ENCODE measurements at regions not wholly inside any gene's neighbourhood (a gene's known extent, or its start where the extent isn't known, plus 50 kb on each side); places are given as distances from the start of the nearest gene placed in this dataset.

DNA sequence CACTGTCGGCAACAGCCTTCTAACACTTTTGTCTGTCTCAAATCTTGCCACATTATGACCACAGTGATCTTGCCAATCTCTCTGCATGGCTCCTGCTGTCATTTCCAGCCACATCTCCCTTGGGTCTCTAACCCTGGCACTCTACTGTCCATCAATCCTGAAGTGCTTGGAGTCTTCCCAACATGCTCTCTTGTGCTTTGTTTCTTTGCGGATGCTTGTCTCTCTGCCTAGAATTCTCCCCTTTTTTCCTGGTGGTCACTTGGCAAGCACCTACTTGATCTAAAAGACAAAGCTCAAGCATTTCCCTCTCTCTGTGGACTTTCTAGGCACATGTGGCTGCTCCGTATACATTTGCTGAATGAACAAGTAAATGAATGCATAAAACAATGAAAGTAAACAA lies 290.7 kb upstream of the MAP3K7 start:
- H3K4me1 Mint-ChIP-seq, result peaks cover 26% of the 10 kb centered on the region
- H3K27ac Mint-ChIP-seq, result peak overlapping the region in 1 of 3 experiments; percentile 1
- H3K36me3 Mint-ChIP-seq (ENCODE audit: low read depth), result peaks cover 17% of the 10 kb centered on the region
- peaks cover 4% of the 10 kb centered on the region for H3K27me3 Mint-ChIP-seq (ENCODE audit: low read depth)
- peaks cover 35% of the 10 kb centered on the region for H3K9me3 Mint-ChIP-seq
- TF ChIP-seq, protein P1, sequence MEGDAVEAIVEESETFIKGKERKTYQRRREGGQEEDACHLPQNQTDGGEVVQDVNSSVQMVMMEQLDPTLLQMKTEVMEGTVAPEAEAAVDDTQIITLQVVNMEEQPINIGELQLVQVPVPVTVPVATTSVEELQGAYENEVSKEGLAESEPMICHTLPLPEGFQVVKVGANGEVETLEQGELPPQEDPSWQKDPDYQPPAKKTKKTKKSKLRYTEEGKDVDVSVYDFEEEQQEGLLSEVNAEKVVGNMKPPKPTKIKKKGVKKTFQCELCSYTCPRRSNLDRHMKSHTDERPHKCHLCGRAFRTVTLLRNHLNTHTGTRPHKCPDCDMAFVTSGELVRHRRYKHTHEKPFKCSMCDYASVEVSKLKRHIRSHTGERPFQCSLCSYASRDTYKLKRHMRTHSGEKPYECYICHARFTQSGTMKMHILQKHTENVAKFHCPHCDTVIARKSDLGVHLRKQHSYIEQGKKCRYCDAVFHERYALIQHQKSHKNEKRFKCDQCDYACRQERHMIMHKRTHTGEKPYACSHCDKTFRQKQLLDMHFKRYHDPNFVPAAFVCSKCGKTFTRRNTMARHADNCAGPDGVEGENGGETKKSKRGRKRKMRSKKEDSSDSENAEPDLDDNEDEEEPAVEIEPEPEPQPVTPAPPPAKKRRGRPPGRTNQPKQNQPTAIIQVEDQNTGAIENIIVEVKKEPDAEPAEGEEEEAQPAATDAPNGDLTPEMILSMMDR (IDR thresholded peaks at IDR 0.05; ENCODE audit: unreplicated experiment in 3 of 3), result no peak
- H3K4me3 Mint-ChIP-seq, result no peak overlapping the region

DNA sequence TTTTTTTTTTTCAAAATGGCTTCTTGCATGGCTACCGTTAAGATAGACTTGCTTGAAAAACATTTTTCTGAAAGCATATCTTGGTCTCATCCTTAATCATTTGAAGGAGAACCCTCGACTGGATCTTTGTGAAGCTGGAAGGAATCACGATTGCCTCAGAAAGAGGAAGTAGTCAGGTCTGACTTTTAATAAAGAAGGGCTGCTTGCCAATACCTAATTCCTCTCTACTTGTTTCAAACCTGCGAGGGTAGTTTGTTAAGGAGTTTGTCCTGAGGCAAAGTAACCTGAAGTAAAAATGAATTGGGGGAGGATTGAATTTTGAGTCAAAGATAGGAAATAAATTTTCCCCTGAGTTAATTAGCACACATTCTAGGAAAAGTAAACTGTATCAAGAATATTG lies 288.1 kb upstream of the MAP3K7 start:
- no peak overlapping the region for H3K27ac Mint-ChIP-seq
- H3K4me3 Mint-ChIP-seq, result no peak overlapping the region
- H3K27me3 Mint-ChIP-seq (ENCODE audit: low read depth), result peaks cover 5% of the 10 kb centered on the region
- peaks cover 5% of the 10 kb centered on the region for H3K36me3 Mint-ChIP-seq (ENCODE audit: low read depth)
- TF ChIP-seq, protein P1 (IDR thresholded peaks at IDR 0.05; ENCODE audit: unreplicated experiment in 3 of 3), result no peak
- H3K9me3 Mint-ChIP-seq, result peaks cover 16% of the 10 kb centered on the region
- peaks cover 28% of the 10 kb centered on the region for H3K4me1 Mint-ChIP-seq

DNA sequence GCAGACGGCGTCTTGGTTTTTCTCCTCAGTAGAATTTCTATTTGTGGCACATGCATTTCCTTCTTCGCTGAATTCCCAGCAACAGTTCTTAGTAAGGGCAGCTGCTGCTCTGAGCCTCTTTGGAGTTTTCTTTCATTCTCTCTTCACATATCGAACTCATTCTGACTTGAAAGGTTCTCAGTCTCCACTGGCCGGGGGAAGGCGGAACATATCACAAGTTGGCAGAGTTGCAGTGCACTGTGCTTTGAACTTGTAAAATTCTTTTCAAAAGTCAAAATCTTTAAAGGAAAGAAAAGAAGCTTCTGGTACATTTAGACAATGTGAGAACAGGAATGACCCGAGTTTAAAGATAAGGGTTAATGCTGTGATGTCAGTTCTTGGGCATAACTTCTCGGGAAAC lies 286.1 kb upstream of the MAP3K7 start:
- Mint-ChIP-seq H3K27ac (peak overlapping the region; percentile 20 to 37 (median 32)), H3K9me3 (peaks cover 3% of the 10 kb centered on the region), H3K27me3 (ENCODE audit: low read depth) (peaks cover 9% of the 10 kb centered on the region), H3K4me1 (peaks cover 28% of the 10 kb centered on the region), H3K4me3 (peak overlapping the region in 1 of 3 experiments; percentile 3), H3K36me3 (ENCODE audit: low read depth) (no peaks in the 10 kb centered on the region)
- TF ChIP-seq, protein P1 (IDR thresholded peaks at IDR 0.05; ENCODE audit: unreplicated experiment in 3 of 3), result no peak

DNA sequence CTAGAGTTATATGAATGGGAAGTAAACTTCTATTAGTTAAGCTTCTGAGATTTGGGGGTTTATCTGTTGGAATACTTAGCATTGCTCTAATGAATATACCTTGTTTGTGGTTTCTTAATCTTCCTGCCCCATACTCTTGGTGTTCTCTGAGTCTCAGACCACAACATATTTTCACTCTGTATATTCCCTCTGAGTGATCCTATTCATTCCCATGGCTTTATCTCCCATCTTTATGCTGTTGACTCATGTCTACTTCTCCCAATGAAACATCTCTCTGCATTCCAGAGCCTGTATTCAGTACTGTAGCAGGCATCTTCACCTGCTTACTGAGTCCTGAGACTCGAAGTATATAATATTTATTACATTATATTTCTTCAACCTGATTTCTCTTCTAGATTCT lies 283.7 kb upstream of the MAP3K7 start:
- Mint-ChIP-seq H3K27ac (peak overlapping the region in 1 of 3 experiments; percentile 37), H3K4me3 (no peak overlapping the region), H3K36me3 (ENCODE audit: low read depth) (no peaks in the 10 kb centered on the region), H3K9me3 (no peaks in the 10 kb centered on the region), H3K4me1 (peaks cover 16% of the 10 kb centered on the region), H3K27me3 (ENCODE audit: low read depth) (peaks cover 9% of the 10 kb centered on the region)
- TF ChIP-seq, protein P1 (IDR thresholded peaks at IDR 0.05; ENCODE audit: unreplicated experiment in 3 of 3), result no peak

DNA sequence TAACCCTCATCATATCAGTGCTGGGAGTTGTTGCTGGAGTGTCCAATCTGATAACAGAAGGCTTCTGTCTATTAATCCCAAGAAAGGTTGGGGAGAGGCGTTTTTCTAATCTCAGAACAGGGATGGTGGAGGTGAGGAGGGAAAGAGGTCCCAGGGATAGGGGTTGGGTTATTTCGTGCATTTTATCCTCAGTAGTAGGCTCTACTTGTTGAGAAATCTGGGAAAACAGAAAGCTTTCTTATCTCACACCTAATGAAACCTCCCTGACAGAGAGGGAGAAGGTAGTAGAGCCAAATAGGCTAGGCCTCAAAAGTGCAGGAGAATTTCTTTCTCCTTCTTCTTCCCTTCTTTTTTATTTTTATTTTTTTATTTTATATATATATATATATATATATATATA lies 281.8 kb upstream of the MAP3K7 start:
- TF ChIP-seq, protein P1 (IDR thresholded peaks at IDR 0.05; ENCODE audit: unreplicated experiment in 3 of 3), result no peak
- H3K36me3 Mint-ChIP-seq (ENCODE audit: low read depth), result no peaks in the 10 kb centered on the region
- H3K27me3 Mint-ChIP-seq (ENCODE audit: low read depth), result peaks cover 9% of the 10 kb centered on the region
- no peaks in the 10 kb centered on the region for H3K9me3 Mint-ChIP-seq
- H3K27ac Mint-ChIP-seq, result no peak overlapping the region
- no peak overlapping the region for H3K4me3 Mint-ChIP-seq
- H3K4me1 Mint-ChIP-seq, result peaks cover 11% of the 10 kb centered on the region

DNA sequence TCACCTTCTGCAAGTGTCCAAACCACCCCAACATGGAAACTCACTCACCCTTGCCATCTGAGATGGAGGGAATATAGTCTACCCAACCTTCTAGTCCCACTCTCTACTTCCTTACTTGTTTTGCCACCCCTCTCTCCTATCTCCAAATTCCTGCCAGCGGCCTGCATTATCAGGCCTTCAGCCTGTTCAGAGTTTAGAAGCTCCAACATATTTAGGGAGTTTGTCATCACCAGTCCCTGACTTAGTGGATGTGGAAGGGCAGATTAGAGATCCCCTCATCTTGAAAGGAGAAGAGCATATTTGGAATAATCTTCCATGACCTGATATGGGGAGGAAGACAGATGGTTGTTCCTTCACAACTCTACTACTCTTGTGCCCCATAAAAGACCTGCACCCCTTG lies 281.4 kb upstream of the MAP3K7 start:
- H3K27me3 Mint-ChIP-seq (ENCODE audit: low read depth), result peaks cover 9% of the 10 kb centered on the region
- H3K9me3 Mint-ChIP-seq, result no peaks in the 10 kb centered on the region
- H3K4me1 Mint-ChIP-seq, result peaks cover 8% of the 10 kb centered on the region
- H3K27ac Mint-ChIP-seq, result no peak overlapping the region
- TF ChIP-seq, protein P1 (IDR thresholded peaks at IDR 0.05; ENCODE audit: unreplicated experiment in 3 of 3), result no peak
- H3K36me3 Mint-ChIP-seq (ENCODE audit: low read depth), result no peaks in the 10 kb centered on the region
- H3K4me3 Mint-ChIP-seq, result no peak overlapping the region

Measured in nephron (organoid).